ENCODE measurements at regions not wholly inside any gene's neighbourhood (a gene's known extent, or its start where the extent isn't known, plus 50 kb on each side); places are given as distances from the start of the nearest gene placed in this dataset.
"Not testable (repeated sequence)": the region's sequence is repeated elsewhere in the genome, so short reads cannot be mapped to it uniquely, and the experiment has no call there.

- no peak for DNase-seq (ENCODE audit: low read depth)
- Histone ChIP-seq H3K4me1 (ENCODE audit: control insufficient read depth, insufficient read depth, low read length) (no peaks in the 10 kb centered on the region), H3K9me3 (ENCODE audit: control insufficient read depth, low read length) (no peaks in the 10 kb centered on the region), H3K9ac (ENCODE audit: low read length) (no peak overlapping the region), H3K27me3 (replicated peaks; ENCODE audit: control insufficient read depth, insufficient read depth, low read length) (no peaks in the 10 kb centered on the region), H3K36me3 (ENCODE audit: control insufficient read depth, insufficient read depth, low read length, severe bottlenecking) (no peaks in the 10 kb centered on the region), H3K4me3 (ENCODE audit: low read length) (no peak overlapping the region)
These were observed 857.0 kb upstream of the SPRY2 start for GRCh38 chr13:81197966-81198365.

GRCh38 chr13:81197483-81197882 is 856.6 kb upstream of the SPRY2 start:
- Histone ChIP-seq H3K9ac (ENCODE audit: low read length) (no peak overlapping the region), H3K27me3 (replicated peaks; ENCODE audit: control insufficient read depth, insufficient read depth, low read length) (no peaks in the 10 kb centered on the region), H3K4me1 (ENCODE audit: control insufficient read depth, insufficient read depth, low read length) (no peaks in the 10 kb centered on the region), H3K36me3 (ENCODE audit: control insufficient read depth, insufficient read depth, low read length, severe bottlenecking) (no peaks in the 10 kb centered on the region), H3K9me3 (ENCODE audit: control insufficient read depth, low read length) (no peaks in the 10 kb centered on the region), H3K4me3 (ENCODE audit: low read length) (no peak overlapping the region)
- DNase-seq (ENCODE audit: low read depth), result no peak

- no peaks in the 10 kb centered on the region for H3K9me3 ChIP-seq (ENCODE audit: control insufficient read depth, low read length)
- H3K9ac ChIP-seq (ENCODE audit: low read length), result no peak overlapping the region
- no peaks in the 10 kb centered on the region for H3K4me1 ChIP-seq (ENCODE audit: control insufficient read depth, insufficient read depth, low read length)
- no peak overlapping the region for H3K4me3 ChIP-seq (ENCODE audit: low read length)
- H3K27me3 ChIP-seq (replicated peaks; ENCODE audit: control insufficient read depth, insufficient read depth, low read length), result no peaks in the 10 kb centered on the region
- no peaks in the 10 kb centered on the region for H3K36me3 ChIP-seq (ENCODE audit: control insufficient read depth, insufficient read depth, low read length, severe bottlenecking)
- no peak for DNase-seq (ENCODE audit: low read depth)
These were observed 853.4 kb upstream of the SPRY2 start for GRCh38 chr13:81194362-81194761.

GRCh38 chr13:81184556-81185265 is 843.8 kb upstream of the SPRY2 start:
- no peaks in the 10 kb centered on the region for H3K27me3 ChIP-seq (replicated peaks; ENCODE audit: control insufficient read depth, insufficient read depth, low read length)
- DNase-seq (ENCODE audit: low read depth), result peak; percentile 38
- no peaks in the 10 kb centered on the region for H3K36me3 ChIP-seq (ENCODE audit: control insufficient read depth, insufficient read depth, low read length, severe bottlenecking)

GRCh38 chr13:81172603-81173002 is 831.7 kb upstream of the SPRY2 start:
- DNase-seq (ENCODE audit: low read depth), result no peak
- Histone ChIP-seq H3K36me3 (ENCODE audit: control insufficient read depth, insufficient read depth, low read length, severe bottlenecking) (no peaks in the 10 kb centered on the region), H3K4me1 (ENCODE audit: control insufficient read depth, insufficient read depth, low read length) (no peaks in the 10 kb centered on the region), H3K27me3 (replicated peaks; ENCODE audit: control insufficient read depth, insufficient read depth, low read length) (no peaks in the 10 kb centered on the region), H3K9me3 (ENCODE audit: control insufficient read depth, low read length) (no peaks in the 10 kb centered on the region), H3K9ac (ENCODE audit: low read length) (no peak overlapping the region), H3K4me3 (ENCODE audit: low read length) (no peak overlapping the region)

More at GRCh38 chr13:81184556-81185265, 843.8 kb upstream of the SPRY2 start:
- H3K4me3 ChIP-seq (ENCODE audit: low read length), result no peak overlapping the region
- H3K9me3 ChIP-seq (ENCODE audit: control insufficient read depth, low read length), result no peaks in the 10 kb centered on the region
- no peak overlapping the region for H3K9ac ChIP-seq (ENCODE audit: low read length)
- H3K4me1 ChIP-seq (ENCODE audit: control insufficient read depth, insufficient read depth, low read length), result no peaks in the 10 kb centered on the region

- peak; percentile 72 for DNase-seq (ENCODE audit: low read depth)
- Histone ChIP-seq H3K9me3 (ENCODE audit: control insufficient read depth, low read length) (no peaks in the 10 kb centered on the region), H3K4me3 (ENCODE audit: low read length) (no peak overlapping the region), H3K9ac (ENCODE audit: low read length) (no peak overlapping the region), H3K36me3 (ENCODE audit: control insufficient read depth, insufficient read depth, low read length, severe bottlenecking) (no peaks in the 10 kb centered on the region), H3K27me3 (replicated peaks; ENCODE audit: control insufficient read depth, insufficient read depth, low read length) (no peaks in the 10 kb centered on the region), H3K4me1 (ENCODE audit: control insufficient read depth, insufficient read depth, low read length) (no peaks in the 10 kb centered on the region)
These were observed 830.2 kb upstream of the SPRY2 start for GRCh38 chr13:81171065-81171647.

GRCh38 chr13:81163823-81164222 is 822.9 kb upstream of the SPRY2 start:
- not testable (repeated sequence) for H3K9ac ChIP-seq (ENCODE audit: low read length); H3K36me3 ChIP-seq (ENCODE audit: control insufficient read depth, insufficient read depth, low read length, severe bottlenecking); H3K4me3 ChIP-seq (ENCODE audit: low read length); H3K27me3 ChIP-seq (replicated peaks; ENCODE audit: control insufficient read depth, insufficient read depth, low read length); H3K9me3 ChIP-seq (ENCODE audit: control insufficient read depth, low read length); H3K4me1 ChIP-seq (ENCODE audit: control insufficient read depth, insufficient read depth, low read length); DNase-seq (ENCODE audit: low read depth)

- no peaks in the 10 kb centered on the region for H3K9me3 ChIP-seq (ENCODE audit: control insufficient read depth, low read length)
- H3K4me1 ChIP-seq (ENCODE audit: control insufficient read depth, insufficient read depth, low read length), result no peaks in the 10 kb centered on the region
- H3K27me3 ChIP-seq (replicated peaks; ENCODE audit: control insufficient read depth, insufficient read depth, low read length), result no peaks in the 10 kb centered on the region
- no peak overlapping the region for H3K4me3 ChIP-seq (ENCODE audit: low read length)
- no peaks in the 10 kb centered on the region for H3K36me3 ChIP-seq (ENCODE audit: control insufficient read depth, insufficient read depth, low read length, severe bottlenecking)
- no peak for DNase-seq (ENCODE audit: low read depth)
- H3K9ac ChIP-seq (ENCODE audit: low read length), result no peak overlapping the region
These were observed 812.6 kb upstream of the SPRY2 start for GRCh38 chr13:81153478-81153877.

- H3K9ac ChIP-seq (ENCODE audit: low read length), result no peak overlapping the region
- H3K27me3 ChIP-seq (replicated peaks; ENCODE audit: control insufficient read depth, insufficient read depth, low read length), result no peaks in the 10 kb centered on the region
- no peak for DNase-seq (ENCODE audit: low read depth)
- no peak overlapping the region for H3K4me3 ChIP-seq (ENCODE audit: low read length)
- no peaks in the 10 kb centered on the region for H3K36me3 ChIP-seq (ENCODE audit: control insufficient read depth, insufficient read depth, low read length, severe bottlenecking)
- no peaks in the 10 kb centered on the region for H3K9me3 ChIP-seq (ENCODE audit: control insufficient read depth, low read length)
- H3K4me1 ChIP-seq (ENCODE audit: control insufficient read depth, insufficient read depth, low read length), result no peaks in the 10 kb centered on the region
These were observed 807.9 kb upstream of the SPRY2 start for GRCh38 chr13:81148822-81149221.

GRCh38 chr13:81146576-81146975 is 805.6 kb upstream of the SPRY2 start:
- not testable (repeated sequence) for H3K9ac ChIP-seq (ENCODE audit: low read length); H3K36me3 ChIP-seq (ENCODE audit: control insufficient read depth, insufficient read depth, low read length, severe bottlenecking); H3K4me3 ChIP-seq (ENCODE audit: low read length); DNase-seq (ENCODE audit: low read depth); H3K9me3 ChIP-seq (ENCODE audit: control insufficient read depth, low read length); H3K4me1 ChIP-seq (ENCODE audit: control insufficient read depth, insufficient read depth, low read length); H3K27me3 ChIP-seq (replicated peaks; ENCODE audit: control insufficient read depth, insufficient read depth, low read length)

GRCh38 chr13:81142306-81142999 is 801.5 kb upstream of the SPRY2 start:
- H3K4me3 ChIP-seq (ENCODE audit: low read length), result no peak overlapping the region
- no peaks in the 10 kb centered on the region for H3K4me1 ChIP-seq (ENCODE audit: control insufficient read depth, insufficient read depth, low read length)
- H3K9ac ChIP-seq (ENCODE audit: low read length), result no peak overlapping the region
- H3K9me3 ChIP-seq (ENCODE audit: control insufficient read depth, low read length), result no peaks in the 10 kb centered on the region
- H3K36me3 ChIP-seq (ENCODE audit: control insufficient read depth, insufficient read depth, low read length, severe bottlenecking), result no peaks in the 10 kb centered on the region
- no peak for DNase-seq (ENCODE audit: low read depth)
- no peaks in the 10 kb centered on the region for H3K27me3 ChIP-seq (replicated peaks; ENCODE audit: control insufficient read depth, insufficient read depth, low read length)
